IMR-90 (cell line): ENCODE measurements at regions not wholly inside any gene's neighbourhood (a gene's known extent, or its start where the extent isn't known, plus 50 kb on each side); places are given as distances from the start of the nearest gene placed in this dataset.

Experiments
- ATAC-seq: fragments of 200-7000 bp; cut with Tn5 transposase; 2 replicates; pipeline ENCODE4 v1.9.1; 2020; ENCODE audit warnings: low read depth, mild to moderate bottlenecking, moderate library complexity
- BruUV-seq: library from RNA; stranded (reverse); fragments of 400-500 nt; replicated peaks from 2 replicates; lab custom pipeline; 2021; lab: Mats Ljungman, UMichigan
- CTCF ChIA-PET: fragments of 300-600 bp; formaldehyde crosslinking; extraction: SDS; loops from one replicate; lab custom pipeline; 2021; ENCODE audit warnings: antibody characterized with exemption; lab: Yijun Ruan, JAX
- POLR2A ChIA-PET: fragments of 300-600 bp; sonication (Branson Sonifier 250); formaldehyde crosslinking; loops from one replicate; lab custom pipeline; 2022; ENCODE audit warnings: antibody characterized with exemption; ENCODE audit not compliant: unreplicated experiment; lab: Charles Lee
- DNase-seq: peaks from one replicate; pipeline ENCODE4 v3.0.0; 2013
- H2AFZ ChIP-seq: replicated peaks from 2 replicates; pipeline ENCODE3; 2013; ENCODE audit warnings: low read length, mild to moderate bottlenecking; ENCODE audit not compliant: poor library complexity
- H2AK5ac ChIP-seq: 2 replicates; pipeline ENCODE4 v1.6.1; 2013; ENCODE audit warnings: low read depth, low read length, inconsistent platforms
- H2AK9ac ChIP-seq: replicated peaks from 2 replicates; pipeline ENCODE3; 2013; ENCODE audit warnings: mild to moderate bottlenecking, low read depth, low read length, moderate library complexity; ENCODE audit not compliant: poor library complexity
- H2BK120ac ChIP-seq: 2 replicates; pipeline ENCODE4 v1.6.1; 2013; ENCODE audit warnings: low read depth, low read length, inconsistent platforms
- H2BK15ac ChIP-seq: 3 replicates; pipeline ENCODE4 v1.6.1; 2013; ENCODE audit warnings: low read depth, low read length, inconsistent platforms
- H2BK20ac ChIP-seq: 2 replicates; pipeline ENCODE4 v1.6.1; 2013; ENCODE audit warnings: low read depth, mild to moderate bottlenecking, inconsistent platforms, low read length, moderate library complexity
- H2BK5ac ChIP-seq: 2 replicates; pipeline ENCODE4 v1.6.1; 2013; ENCODE audit warnings: mild to moderate bottlenecking, low read depth, low read length, inconsistent platforms; ENCODE audit not compliant: poor library complexity, severe bottlenecking
- H3K14ac ChIP-seq: replicated peaks from 2 replicates; pipeline ENCODE4 v1.6.1; 2013; ENCODE audit warnings: low read depth, low read length, inconsistent platforms
- H3K18ac ChIP-seq: 2 replicates; pipeline ENCODE4 v1.6.1; 2013; ENCODE audit warnings: low read depth, low read length, control low read depth
- H3K23ac ChIP-seq: 2 replicates; pipeline ENCODE4 v1.6.1; 2013; ENCODE audit warnings: low read depth, low read length, inconsistent platforms
- H3K27ac ChIP-seq: 2 replicates; pipeline ENCODE4 v1.5.1; 2013; ENCODE audit warnings: mild to moderate bottlenecking, control low read depth, low read length; ENCODE audit not compliant: insufficient read depth
- H3K27me3 ChIP-seq: 2 replicates; pipeline ENCODE4 v1.6.1; 2013; ENCODE audit warnings: low read length; ENCODE audit not compliant: control insufficient read depth, insufficient read depth
- H3K36me3 ChIP-seq: 2 replicates; pipeline ENCODE4 v1.6.1; 2013; ENCODE audit warnings: low read length, mixed read lengths; ENCODE audit not compliant: control insufficient read depth, insufficient read depth
- H3K4ac ChIP-seq: 2 replicates; pipeline ENCODE4 v1.6.1; 2013; ENCODE audit warnings: low read depth, low read length, inconsistent platforms
- H3K4me1 ChIP-seq: 2 replicates; pipeline ENCODE4 v1.6.1; 2013; ENCODE audit warnings: low read length, mixed read lengths; ENCODE audit not compliant: control insufficient read depth, insufficient read depth
- H3K4me2 ChIP-seq: 2 replicates; pipeline ENCODE4 v1.6.1; 2013; ENCODE audit warnings: low read depth, mild to moderate bottlenecking, control low read depth, low read length, moderate library complexity
- H3K4me3 ChIP-seq: 2 replicates; pipeline ENCODE4 v1.5.1; 2013; ENCODE audit warnings: low read depth, mild to moderate bottlenecking, control low read depth, low read length, moderate library complexity; ENCODE audit not compliant: insufficient read depth
- H3K56ac ChIP-seq: 2 replicates; pipeline ENCODE4 v1.6.1; 2013; ENCODE audit warnings: low read length, inconsistent platforms; ENCODE audit not compliant: insufficient read depth; ENCODE audit errors: extremely low read depth
- H3K79me1 ChIP-seq, 2 experiments: 2 replicates each; pipeline ENCODE4 v1.6.1; 2013; ENCODE audit warnings: low read length in 2 of 2, inconsistent platforms in 1 of 2, low read depth in 1 of 2
- H3K9ac ChIP-seq: 2 replicates; pipeline ENCODE4 v1.6.1; 2013; ENCODE audit warnings: low read depth, low read length, control low read depth
- H3K9me1 ChIP-seq: 2 replicates; pipeline ENCODE4 v1.6.1; 2013; ENCODE audit warnings: low read length, inconsistent platforms; ENCODE audit not compliant: insufficient read depth
- H3K9me3 ChIP-seq: 2 replicates; pipeline ENCODE4 v1.6.1; 2013; ENCODE audit warnings: low read length; ENCODE audit not compliant: control insufficient read depth, insufficient read depth
- H4K20me1 ChIP-seq: 2 replicates; pipeline ENCODE4 v1.6.1; 2013; ENCODE audit warnings: low read length, inconsistent platforms; ENCODE audit not compliant: insufficient read depth
- H4K5ac ChIP-seq: 2 replicates; pipeline ENCODE4 v1.6.1; 2013; ENCODE audit warnings: mild to moderate bottlenecking, low read depth, low read length, control low read depth
- H4K8ac ChIP-seq, 2 experiments: 2 replicates each; pipeline ENCODE4 v1.6.1; 2013; ENCODE audit warnings: low read depth in 2 of 2, low read length in 2 of 2, control low read depth in 1 of 2, inconsistent platforms in 1 of 2
- H4K91ac ChIP-seq: 2 replicates; pipeline ENCODE4 v1.6.1; 2013; ENCODE audit warnings: low read depth, low read length, inconsistent platforms; ENCODE audit not compliant: insufficient read depth
- BHLHE40 ChIP-seq: fragments of 150-350 bp; IDR thresholded peaks from 2 replicates; pipeline ENCODE4 v1.6.1; 2016; ENCODE audit warnings: mild to moderate bottlenecking, low read depth, low read length
- CEBPB ChIP-seq: IDR thresholded peaks from 2 replicates; pipeline ENCODE4 v1.6.1; 2012; ENCODE audit warnings: low read depth, low read length, improper control_type of control experiment
- CHD1 ChIP-seq: IDR thresholded peaks from 2 replicates; pipeline ENCODE4 v1.6.1; 2012; ENCODE audit warnings: low read depth, low read length, improper control_type of control experiment
- CTCF ChIP-seq: conservative IDR thresholded peaks from 2 replicates; pipeline ENCODE4 v1.5.1; 2012; ENCODE audit warnings: mild to moderate bottlenecking, low read depth, low read length, improper control_type of control experiment
- ELK1 ChIP-seq: fragments of 150-350 bp; IDR thresholded peaks from 2 replicates; pipeline ENCODE4 v1.6.1; 2016; ENCODE audit warnings: low read depth, mild to moderate bottlenecking, low read length, moderate library complexity, borderline replicate concordance
- FOS ChIP-seq: fragments of 150-350 bp; IDR thresholded peaks from 2 replicates; pipeline ENCODE4 v1.6.1; 2016; ENCODE audit warnings: low read depth, low read length
- MAFK ChIP-seq: IDR thresholded peaks from 2 replicates; pipeline ENCODE4 v1.6.1; 2012; ENCODE audit warnings: low read depth, low read length, improper control_type of control experiment
- MAZ ChIP-seq: IDR thresholded peaks from 2 replicates; pipeline ENCODE4 v1.6.1; 2012; ENCODE audit warnings: low read depth, mild to moderate bottlenecking, low read length, improper control_type of control experiment, moderate library complexity, borderline replicate concordance
- MXI1 ChIP-seq: IDR thresholded peaks from 2 replicates; pipeline ENCODE4 v1.6.1; 2012; ENCODE audit warnings: low read depth, mild to moderate bottlenecking, low read length, moderate library complexity, borderline replicate concordance
- NFE2L2 ChIP-seq: fragments of 150-350 bp; IDR thresholded peaks from 2 replicates; pipeline ENCODE4 v1.6.1; 2016; ENCODE audit warnings: low read depth, mild to moderate bottlenecking, low read length
- POLR2A ChIP-seq: IDR thresholded peaks from 2 replicates; pipeline ENCODE4 v1.6.1; 2012; ENCODE audit warnings: mild to moderate bottlenecking, low read depth, low read length
- RAD21 ChIP-seq: IDR thresholded peaks from 2 replicates; pipeline ENCODE4 v1.6.1; 2012; ENCODE audit warnings: low read length, improper control_type of control experiment
- RCOR1 ChIP-seq: IDR thresholded peaks from 2 replicates; pipeline ENCODE4 v1.6.1; 2012; ENCODE audit warnings: mild to moderate bottlenecking, low read length, improper control_type of control experiment; ENCODE audit not compliant: insufficient replicate concordance
- RFX5 ChIP-seq: IDR thresholded peaks from 2 replicates; pipeline ENCODE4 v1.8.0; 2012; ENCODE audit warnings: low read depth, mild to moderate bottlenecking, low read length, moderate library complexity
- SMC3 ChIP-seq: fragments of 150-350 bp; IDR thresholded peaks from 2 replicates; pipeline ENCODE4 v1.6.1; 2016; ENCODE audit warnings: low read depth, mild to moderate bottlenecking, antibody characterized with exemption, low read length, moderate library complexity
- USF2 ChIP-seq: fragments of 150-350 bp; IDR thresholded peaks from 2 replicates; pipeline ENCODE4 v1.6.1; 2017; ENCODE audit warnings: mild to moderate bottlenecking, antibody characterized with exemption, low read length, low read depth
- WGBS, 2 experiments: methylation state at CpG; one replicate each; pipeline versions ENCODE4 v1.1.5 to v1.1.7; 2013; ENCODE audit warnings: missing lambda C conversion rate in 2 of 2; ENCODE audit not compliant: insufficient read length in 1 of 2; ENCODE audit errors: extremely low coverage in 2 of 2; 5-methylcytosine and 5-hydroxymethylcytosine counted together
- dilution Hi-C: fragments of 300-500 bp; cut with HindIII; formaldehyde crosslinking; loops from one replicate; pipeline ENCODE4 v1.14.3; 2018; ENCODE audit warnings: low sequenced_read_pairs; ENCODE audit not compliant: unreplicated experiment
- in situ Hi-C: fragments of 300-500 bp; cut with MboI; formaldehyde crosslinking; loops from 3 replicates; pipeline ENCODE4 v1.14.3; 2019; ENCODE audit warnings: low sequenced_read_pairs, inconsistent platforms, mixed read lengths
- intact Hi-C: fragments of 100-400 bp; cut with micrococcal nuclease; formaldehyde crosslinking; loops from 2 replicates; pipeline ENCODE4 v1.10.0; 2022

GRCh38 chr2:126825316-126825715 lies 73.4 kb upstream of the TEX51 start:
- no TSS peak for BruUV-seq
- Histone ChIP-seq H3K14ac (no peak overlapping the region), H2BK120ac (no peak overlapping the region), H3K4me1 (no peaks in the 10 kb centered on the region), H3K56ac (no peak overlapping the region), H2BK15ac (no peak overlapping the region), H3K9ac (no peak overlapping the region), H4K20me1 (no peaks in the 10 kb centered on the region), H2AK5ac (no peak overlapping the region), H3K4me3 (no peak overlapping the region), H2AK9ac (no peak overlapping the region), H2AFZ (no peak overlapping the region), H3K36me3 (no peaks in the 10 kb centered on the region), H2BK20ac (no peak overlapping the region), H3K9me3 (no peaks in the 10 kb centered on the region), H3K23ac (no peak overlapping the region), H3K18ac (no peak overlapping the region), H3K27me3 (no peaks in the 10 kb centered on the region; the same call in 1 of the 2 replicates), H4K91ac (no peak overlapping the region), H3K79me1 (no peaks in the 10 kb centered on the region), H3K4me2 (no peak overlapping the region), H3K4ac (no peak overlapping the region), H4K5ac (no peak overlapping the region), H2BK5ac (no peak overlapping the region), H3K27ac (no peak overlapping the region), H4K8ac (no peak overlapping the region), H3K9me1 (no peaks in the 10 kb centered on the region)
- ATAC-seq (no peak), DNase-seq (no peak)
- in situ Hi-C loops, result no loop called here
- intact Hi-C loops, result no loop called here
- 40% methylated on average over 1 of the region's 2 CpGs; no CpG with 5 or more reads in 1 of the 2 experiments for WGBS, 2 experiments
- dilution Hi-C loops, result no loop called here
- no peak for TF ChIP-seq RCOR1
- no peak for TF ChIP-seq MAFK
- no peak for TF ChIP-seq POLR2A
- no peak for TF ChIP-seq RFX5
- no peak for TF ChIP-seq ELK1
- TF ChIP-seq MAZ, result no peak
- TF ChIP-seq CTCF, result no peak
- TF ChIP-seq CHD1, result no peak
- TF ChIP-seq USF2, result no peak
- TF ChIP-seq RAD21, result no peak
- TF ChIP-seq CEBPB, result no peak
- no peak for TF ChIP-seq NFE2L2
- TF ChIP-seq SMC3, result no peak
- no peak for TF ChIP-seq FOS
- TF ChIP-seq BHLHE40, result no peak
- TF ChIP-seq MXI1, result no peak
- POLR2A ChIA-PET, result no interaction called here
- CTCF ChIA-PET, result no interaction called here
